Mesendoderm (in vitro differentiated cells): ENCODE measurements at regions not wholly inside any gene's neighbourhood (a gene's known extent, or its start where the extent isn't known, plus 50 kb on each side); places are given as distances from the start of the nearest gene placed in this dataset.

ENCODE experiments used
- DNase-seq: peaks from one replicate; pipeline ENCODE4 v3.0.0; 2013
- H2AK5ac ChIP-seq: 2 replicates; pipeline ENCODE4 v1.6.1; 2013; ENCODE audit warnings: low read length, inconsistent platforms
- H2BK120ac ChIP-seq: 2 replicates; pipeline ENCODE4 v1.6.1; 2013; ENCODE audit warnings: low read depth, mild to moderate bottlenecking, low read length, moderate library complexity, mixed read lengths
- H2BK15ac ChIP-seq: replicated peaks from 2 replicates; pipeline ENCODE4 v1.6.1; 2013; ENCODE audit warnings: low read depth, mild to moderate bottlenecking, moderate library complexity
- H2BK5ac ChIP-seq: 2 replicates; pipeline ENCODE4 v1.6.1; 2013; ENCODE audit warnings: low read length, inconsistent platforms
- H3K18ac ChIP-seq: 2 replicates; pipeline ENCODE4 v1.6.1; 2013; ENCODE audit warnings: mild to moderate bottlenecking, low read length, mixed read lengths
- H3K23ac ChIP-seq: one replicate; pipeline ENCODE4 v1.6.1; 2013; ENCODE audit warnings: low read length
- H3K27ac ChIP-seq: 2 replicates; pipeline ENCODE4 v1.5.1; 2013; ENCODE audit warnings: low read depth, mild to moderate bottlenecking, inconsistent platforms, low read length, moderate library complexity
- H3K27me3 ChIP-seq: 2 replicates; pipeline ENCODE4 v1.6.1; 2013; ENCODE audit warnings: low read length, control low read depth, mild to moderate bottlenecking, inconsistent platforms; ENCODE audit not compliant: insufficient read depth, poor library complexity
- H3K36me3 ChIP-seq: 2 replicates; pipeline ENCODE4 v1.6.1; 2013; ENCODE audit warnings: low read length, inconsistent platforms; ENCODE audit not compliant: control insufficient read depth, insufficient read depth
- H3K4ac ChIP-seq: one replicate; pipeline ENCODE4 v1.6.1; 2013; ENCODE audit warnings: low read depth, mild to moderate bottlenecking, low read length, moderate library complexity
- H3K4me1 ChIP-seq: 2 replicates; pipeline ENCODE4 v1.6.1; 2013; ENCODE audit warnings: low read depth, low read length, inconsistent platforms; ENCODE audit not compliant: control insufficient read depth
- H3K4me2 ChIP-seq: 2 replicates; pipeline ENCODE4 v1.6.1; 2013; ENCODE audit warnings: low read length
- H3K4me3 ChIP-seq: 2 replicates; pipeline ENCODE4 v1.5.1; 2013; ENCODE audit warnings: mild to moderate bottlenecking, low read length
- H3K56ac ChIP-seq: one replicate; pipeline ENCODE4 v1.6.1; 2013; ENCODE audit warnings: low read length
- H3K79me1 ChIP-seq: 2 replicates; pipeline ENCODE4 v1.6.1; 2013; ENCODE audit warnings: low read length, inconsistent platforms
- H3K79me2 ChIP-seq: 2 replicates; pipeline ENCODE4 v1.6.1; 2013; ENCODE audit warnings: mild to moderate bottlenecking, low read length; ENCODE audit not compliant: control insufficient read depth, insufficient read depth
- H3K9ac ChIP-seq: 2 replicates; pipeline ENCODE4 v1.6.1; 2013; ENCODE audit warnings: low read length, inconsistent platforms
- H4K5ac ChIP-seq: one replicate; pipeline ENCODE4 v1.6.1; 2013; ENCODE audit warnings: low read length
- H4K8ac ChIP-seq: one replicate; pipeline ENCODE4 v1.6.1; 2013; ENCODE audit warnings: low read depth, mild to moderate bottlenecking, control low read depth, low read length, moderate library complexity
- WGBS: extraction: QIAGEN DNeasy Blood & Tissue Kit; methylation state at CpG from one replicate; pipeline ENCODE4 v1.1.7; 2013; ENCODE audit warnings: low lambda C conversion rate, missing lambda C conversion rate; ENCODE audit not compliant: insufficient coverage; ENCODE audit errors: extremely low coverage; 5-methylcytosine and 5-hydroxymethylcytosine counted together

GRCh38 chr11:101668236-101668635 is 84.4 kb upstream of the TRPC6 start:
- H2BK120ac ChIP-seq = no peak overlapping the region
- WGBS = no CpG with 5 or more reads among the region's 2 CpGs

GRCh38 chr11:101666916-101667315 is 83.1 kb upstream of the TRPC6 start:
- no peaks in the 10 kb centered on the region for H3K79me1 ChIP-seq
- H3K27me3 ChIP-seq = no peaks in the 10 kb centered on the region
- H3K79me2 ChIP-seq = no peaks in the 10 kb centered on the region
- H3K4me3 ChIP-seq = no peak overlapping the region
- H2BK15ac ChIP-seq = no peak overlapping the region
- H4K5ac ChIP-seq = no peak overlapping the region
- no peaks in the 10 kb centered on the region for H3K4me1 ChIP-seq
- no peaks in the 10 kb centered on the region for H3K36me3 ChIP-seq
- H4K8ac ChIP-seq = no peak overlapping the region
- H3K27ac ChIP-seq = no peak overlapping the region
- H2BK5ac ChIP-seq = no peak overlapping the region
- no peak overlapping the region for H3K4ac ChIP-seq
- WGBS = no CpG with 5 or more reads among the region's 3 CpGs
- H2AK5ac ChIP-seq = no peak overlapping the region
- no peak for DNase-seq
- no peak overlapping the region for H3K18ac ChIP-seq
- H2BK120ac ChIP-seq = no peak overlapping the region
- no peak overlapping the region for H3K4me2 ChIP-seq
- no peak overlapping the region for H3K56ac ChIP-seq
- no peak overlapping the region for H3K9ac ChIP-seq
- no peak overlapping the region for H3K23ac ChIP-seq

More at GRCh38 chr11:101668236-101668635, 84.4 kb upstream of the TRPC6 start:
- Histone ChIP-seq H3K27me3 (no peaks in the 10 kb centered on the region), H3K79me2 (no peaks in the 10 kb centered on the region), H2BK15ac (no peak overlapping the region), H3K4me1 (no peaks in the 10 kb centered on the region), H2BK5ac (no peak overlapping the region), H3K36me3 (no peaks in the 10 kb centered on the region), H3K18ac (no peak overlapping the region), H3K4me3 (no peak overlapping the region), H3K56ac (no peak overlapping the region), H3K79me1 (no peaks in the 10 kb centered on the region), H3K9ac (no peak overlapping the region), H3K4me2 (no peak overlapping the region), H4K8ac (no peak overlapping the region), H3K23ac (no peak overlapping the region), H4K5ac (no peak overlapping the region), H2AK5ac (no peak overlapping the region), H3K4ac (no peak overlapping the region), H3K27ac (no peak overlapping the region)
- no peak for DNase-seq

GRCh38 chr11:101661559-101661958 is 77.8 kb upstream of the TRPC6 start:
- Histone ChIP-seq H3K79me1 (no peaks in the 10 kb centered on the region), H3K9ac (no peak overlapping the region), H3K56ac (no peak overlapping the region), H3K4me3 (no peak overlapping the region), H3K79me2 (no peaks in the 10 kb centered on the region), H3K4ac (no peak overlapping the region), H4K8ac (no peak overlapping the region), H2AK5ac (no peak overlapping the region), H4K5ac (no peak overlapping the region), H2BK15ac (no peak overlapping the region), H3K27ac (no peak overlapping the region), H2BK5ac (no peak overlapping the region), H3K23ac (no peak overlapping the region), H3K18ac (no peak overlapping the region), H3K4me1 (no peaks in the 10 kb centered on the region), H3K4me2 (no peak overlapping the region), H3K36me3 (no peaks in the 10 kb centered on the region), H2BK120ac (no peak overlapping the region), H3K27me3 (no peaks in the 10 kb centered on the region)
- no CpG with 5 or more reads among the region's 1 CpG for WGBS
- no peak for DNase-seq
